Neuronal stem cell (in vitro differentiated cells): ENCODE measurements at regions not wholly inside any gene's neighbourhood (a gene's known extent, or its start where the extent isn't known, plus 50 kb on each side); places are given as distances from the start of the nearest gene placed in this dataset.

ENCODE experiments used
- DNase-seq: peaks from one replicate; pipeline ENCODE4 v3.0.0-alpha.2; 2013; ENCODE audit warnings: low spot score
- H2AFZ ChIP-seq: one replicate; pipeline ENCODE4 v1.6.1; 2013; ENCODE audit warnings: mild to moderate bottlenecking, low read length, inconsistent platforms
- H2AK5ac ChIP-seq: 2 replicates; pipeline ENCODE4 v1.6.1; 2013; ENCODE audit warnings: low read depth, mild to moderate bottlenecking, inconsistent platforms, low read length, moderate library complexity, mixed read lengths
- H2BK120ac ChIP-seq: 2 replicates; pipeline ENCODE4 v1.6.1; 2013; ENCODE audit warnings: low read depth, mild to moderate bottlenecking, inconsistent platforms, low read length, moderate library complexity, mixed read lengths
- H2BK12ac ChIP-seq: one replicate; pipeline ENCODE4 v1.6.1; 2013; ENCODE audit warnings: low read length, inconsistent platforms
- H2BK15ac ChIP-seq: 2 replicates; pipeline ENCODE4 v1.6.1; 2013; ENCODE audit warnings: mild to moderate bottlenecking, low read length, inconsistent platforms, mixed read lengths
- H2BK5ac ChIP-seq: one replicate; pipeline ENCODE4 v1.6.1; 2013; ENCODE audit warnings: inconsistent platforms, mild to moderate bottlenecking, low read length, moderate library complexity
- H3K14ac ChIP-seq: one replicate; pipeline ENCODE4 v1.6.1; 2013; ENCODE audit warnings: low read length, inconsistent platforms
- H3K18ac ChIP-seq: 2 replicates; pipeline ENCODE4 v1.6.1; 2013; ENCODE audit warnings: low read length, inconsistent platforms
- H3K23ac ChIP-seq: 2 replicates; pipeline ENCODE4 v1.6.1; 2013; ENCODE audit warnings: low read depth, mild to moderate bottlenecking, mixed read lengths, low read length, inconsistent platforms; ENCODE audit not compliant: poor library complexity
- H3K27ac ChIP-seq: replicated peaks from 3 replicates; pipeline ENCODE4 v1.5.1; 2013; ENCODE audit warnings: low read length, inconsistent platforms
- H3K27me3 ChIP-seq, 3 experiments: 2 replicates each; pipeline ENCODE4 v1.6.1; 2013; ENCODE audit warnings: low read length in 3 of 3, mild to moderate bottlenecking in 2 of 3, inconsistent platforms in 1 of 3, low read depth in 1 of 3, mixed read lengths in 1 of 3, moderate library complexity in 1 of 3; ENCODE audit not compliant: control insufficient read depth in 3 of 3, insufficient read depth in 3 of 3
- H3K36me3 ChIP-seq, 2 donors: replicated peaks in 1 of 2; 2 replicates each; pipeline ENCODE4 v1.6.1; 2013; ENCODE audit warnings: low read length in 2 of 2; ENCODE audit not compliant: control insufficient read depth in 2 of 2, insufficient read depth in 2 of 2
- H3K4ac ChIP-seq: 2 replicates; pipeline ENCODE4 v1.6.1; 2013; ENCODE audit warnings: inconsistent platforms, mild to moderate bottlenecking, low read length, moderate library complexity
- H3K4me1 ChIP-seq, 2 donors: 1 replicate in 1 of 2; 2 replicates in 1 of 2; pipeline ENCODE4 v1.6.1; 2013; ENCODE audit warnings: low read length in 2 of 2, low read depth in 1 of 2; ENCODE audit not compliant: control insufficient read depth in 2 of 2, insufficient read depth in 1 of 2
- H3K4me2 ChIP-seq: one replicate; pipeline ENCODE4 v1.6.1; 2013; ENCODE audit warnings: mild to moderate bottlenecking, low read length, inconsistent platforms; ENCODE audit not compliant: insufficient read depth, poor library complexity, severe bottlenecking
- H3K4me3 ChIP-seq, 2 donors: 2 replicates each; pipeline ENCODE4 v1.5.1; 2013; ENCODE audit warnings: low read length in 2 of 2, mild to moderate bottlenecking in 2 of 2, inconsistent platforms in 1 of 2, moderate library complexity in 1 of 2
- H3K79me1 ChIP-seq: one replicate; pipeline ENCODE4 v1.6.1; 2013; ENCODE audit warnings: low read depth, mild to moderate bottlenecking, inconsistent platforms, low read length, moderate library complexity
- H3K9ac ChIP-seq: one replicate; pipeline ENCODE4 v1.6.1; 2013; ENCODE audit warnings: mild to moderate bottlenecking, low read depth, low read length, inconsistent platforms; ENCODE audit not compliant: poor library complexity
- H3K9me3 ChIP-seq, 2 donors: replicated peaks in 1 of 2; 2 replicates each; pipeline versions ENCODE3 to v1.6.1; 2013; ENCODE audit warnings: low read length in 2 of 2, mild to moderate bottlenecking in 2 of 2, inconsistent platforms in 1 of 2, low read depth in 1 of 2, mixed read lengths in 1 of 2, moderate library complexity in 1 of 2; ENCODE audit not compliant: control insufficient read depth in 2 of 2, insufficient read depth in 1 of 2
- H4K8ac ChIP-seq: one replicate; pipeline ENCODE4 v1.6.1; 2013; ENCODE audit warnings: low read depth, mild to moderate bottlenecking, inconsistent platforms, low read length, moderate library complexity
- H4K91ac ChIP-seq: one replicate; pipeline ENCODE4 v1.6.1; 2013; ENCODE audit warnings: low read length, low read depth, mild to moderate bottlenecking, inconsistent platforms; ENCODE audit not compliant: poor library complexity
- WGBS, 2 donors: extraction: QIAGEN DNeasy Blood & Tissue Kit; methylation state at CpG; one replicate each; pipeline ENCODE4 v1.1.7; 2013; ENCODE audit warnings: missing lambda C conversion rate in 2 of 2, mixed read lengths in 1 of 2; ENCODE audit not compliant: insufficient read length in 2 of 2, insufficient replicate concordance in 1 of 2; ENCODE audit errors: extremely low coverage in 2 of 2; 5-methylcytosine and 5-hydroxymethylcytosine counted together

GRCh38 chr1:208581667-208582066 lies 337.5 kb upstream of the PLXNA2 start:
- H3K9me3 ChIP-seq: no peaks in the 10 kb centered on the region
- no peak overlapping the region for H4K91ac ChIP-seq
- no peak overlapping the region for H3K4me2 ChIP-seq
- no peak overlapping the region for H3K4me3 ChIP-seq
- no peaks in the 10 kb centered on the region for H3K36me3 ChIP-seq
- H3K27ac ChIP-seq: no peak overlapping the region
- WGBS, 2 donors: no CpG with 5 or more reads among the region's 5 CpGs
- no peak overlapping the region for H3K4ac ChIP-seq
- no peak overlapping the region for H3K14ac ChIP-seq
- H3K23ac ChIP-seq: no peak overlapping the region
- DNase-seq: no peak
- H2AK5ac ChIP-seq: no peak overlapping the region
- peaks cover 0 to 2% of the 10 kb centered on the region in 2 donors for H3K4me1 ChIP-seq
- H3K9ac ChIP-seq: no peak overlapping the region
- no peaks in the 10 kb centered on the region for H3K79me1 ChIP-seq
- no peak overlapping the region for H3K18ac ChIP-seq
- H2BK15ac ChIP-seq: no peak overlapping the region
- no peak overlapping the region for H2BK120ac ChIP-seq
- no peak overlapping the region for H2BK5ac ChIP-seq
- H2BK12ac ChIP-seq: no peak overlapping the region
- H3K27me3 ChIP-seq: no peaks in the 10 kb centered on the region
- H4K8ac ChIP-seq: no peak overlapping the region
- H2AFZ ChIP-seq: no peak overlapping the region

GRCh38 chr1:208584167-208584755 lies 340.1 kb upstream of the PLXNA2 start:
- H3K36me3 ChIP-seq: no peaks in the 10 kb centered on the region
- no peak overlapping the region for H4K91ac ChIP-seq
- H2AFZ ChIP-seq: no peak overlapping the region
- no peak overlapping the region for H2BK120ac ChIP-seq
- H3K27me3 ChIP-seq: no peaks in the 10 kb centered on the region
- no peaks in the 10 kb centered on the region for H3K4me1 ChIP-seq
- no peak overlapping the region for H2BK15ac ChIP-seq
- no peak overlapping the region for H3K4ac ChIP-seq
- no peak overlapping the region for H2AK5ac ChIP-seq
- no peak overlapping the region for H3K18ac ChIP-seq
- no peak overlapping the region for H3K27ac ChIP-seq
- H3K14ac ChIP-seq: no peak overlapping the region
- no peak for DNase-seq
- H2BK5ac ChIP-seq: no peak overlapping the region
- H3K4me2 ChIP-seq: no peak overlapping the region
- no peak overlapping the region for H3K23ac ChIP-seq
- H3K4me3 ChIP-seq: no peak overlapping the region
- H3K79me1 ChIP-seq: no peaks in the 10 kb centered on the region
- no peak overlapping the region for H3K9ac ChIP-seq
- no peak overlapping the region for H4K8ac ChIP-seq
- no peaks in the 10 kb centered on the region for H3K9me3 ChIP-seq
- no CpG with 5 or more reads among the region's 6 CpGs for WGBS, 2 donors
- H2BK12ac ChIP-seq: no peak overlapping the region

GRCh38 chr1:208587110-208587509 lies 342.9 kb upstream of the PLXNA2 start:
- Histone ChIP-seq H2BK15ac (no peak overlapping the region), H2BK12ac (no peak overlapping the region), H3K4me2 (no peak overlapping the region), H3K23ac (no peak overlapping the region), H2BK5ac (no peak overlapping the region), H3K9me3 (no peaks in the 10 kb centered on the region), H4K8ac (no peak overlapping the region), H2BK120ac (no peak overlapping the region), H3K4me1 (no peaks in the 10 kb centered on the region), H3K27me3 (no peaks in the 10 kb centered on the region), H2AFZ (no peak overlapping the region), H3K14ac (no peak overlapping the region), H3K9ac (no peak overlapping the region), H3K18ac (no peak overlapping the region), H3K79me1 (no peaks in the 10 kb centered on the region), H3K36me3 (no peaks in the 10 kb centered on the region), H3K27ac (no peak overlapping the region), H2AK5ac (no peak overlapping the region), H4K91ac (no peak overlapping the region), H3K4ac (no peak overlapping the region), H3K4me3 (no peak overlapping the region)
- DNase-seq: no peak
- no CpG with 5 or more reads among the region's 2 CpGs for WGBS, 2 donors

GRCh38 chr1:208593306-208594006 lies 349.3 kb upstream of the PLXNA2 start:
- Histone ChIP-seq H3K4me2 (no peak overlapping the region), H3K9ac (no peak overlapping the region), H2BK120ac (no peak overlapping the region), H3K14ac (no peak overlapping the region), H3K36me3 (no peaks in the 10 kb centered on the region), H3K9me3 (no peaks in the 10 kb centered on the region), H2AK5ac (no peak overlapping the region), H3K23ac (no peak overlapping the region), H3K18ac (no peak overlapping the region), H3K27me3 (no peaks in the 10 kb centered on the region), H2BK5ac (no peak overlapping the region), H2BK15ac (no peak overlapping the region), H2AFZ (no peak overlapping the region), H3K4ac (no peak overlapping the region), H4K8ac (no peak overlapping the region), H3K4me1 (peaks cover 0 to 5% of the 10 kb centered on the region in 2 donors), H2BK12ac (no peak overlapping the region), H3K4me3 (no peak overlapping the region), H4K91ac (no peak overlapping the region), H3K27ac (no peak overlapping the region), H3K79me1 (no peaks in the 10 kb centered on the region)
- no CpG with 5 or more reads among the region's 2 CpGs for whole genome bisulfite sequencing, 2 donors
- DNase-seq: no peak
